ENCODE measurements at regions not wholly inside any gene's neighbourhood (a gene's known extent, or its start where the extent isn't known, plus 50 kb on each side); places are given as distances from the start of the nearest gene placed in this dataset.
"Not testable (repeated sequence)": the region's sequence is repeated elsewhere in the genome, so short reads cannot be mapped to it uniquely, and the experiment has no call there.

GRCh38 chr10:46095943-46096342 lies 49.9 kb upstream of the MSMB start:
- DNase-seq = not testable (repeated sequence)

DNA sequence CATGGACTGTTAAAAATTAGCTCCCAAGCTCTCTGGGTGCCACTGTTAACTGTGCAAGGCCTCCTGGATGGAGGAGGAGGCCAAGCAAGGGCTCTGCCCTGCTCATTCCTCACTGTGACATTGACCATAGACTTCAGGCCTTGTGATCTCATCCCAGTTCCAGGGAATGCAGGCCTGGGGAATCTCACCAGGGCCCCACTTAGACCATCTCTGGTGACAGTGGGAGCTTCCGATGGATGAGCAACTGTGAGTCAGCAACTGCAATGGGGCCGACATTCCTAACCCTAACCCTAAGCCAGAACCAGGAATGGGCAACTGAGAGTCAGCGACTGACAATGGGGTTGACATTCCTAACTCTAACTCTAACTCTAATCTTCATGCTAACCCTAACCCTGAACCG lies 50.4 kb upstream of the MSMB start:
- no peak for DNase-seq

GRCh38 chr10:46096909-46097575 lies 51.0 kb upstream of the MSMB start:
- DNase-seq = no peak

- DNase-seq = no peak
These were observed 51.7 kb upstream of the MSMB start for GRCh38 chr10:46097576-46098317.

DNA sequence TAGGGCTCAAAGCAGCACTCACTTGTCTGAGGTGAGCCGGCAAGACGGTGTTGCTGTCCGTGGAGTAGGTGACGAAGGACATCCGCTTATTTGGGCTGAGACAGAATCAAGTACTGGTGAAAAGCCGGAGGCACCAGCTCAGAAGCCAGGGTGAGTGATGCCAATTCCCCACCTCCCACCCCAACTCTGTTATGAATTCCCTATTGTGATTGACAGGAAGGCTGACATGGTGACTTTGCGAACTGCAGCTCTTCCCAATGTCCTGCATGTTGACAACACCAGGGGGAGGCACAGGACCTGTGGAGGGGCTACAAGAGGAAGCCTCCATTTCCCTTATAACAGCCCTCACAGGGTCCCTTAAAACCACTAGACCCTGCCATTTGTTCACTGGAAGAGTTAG lies 52.3 kb upstream of the MSMB start:
- DNase-seq = no peak

DNA sequence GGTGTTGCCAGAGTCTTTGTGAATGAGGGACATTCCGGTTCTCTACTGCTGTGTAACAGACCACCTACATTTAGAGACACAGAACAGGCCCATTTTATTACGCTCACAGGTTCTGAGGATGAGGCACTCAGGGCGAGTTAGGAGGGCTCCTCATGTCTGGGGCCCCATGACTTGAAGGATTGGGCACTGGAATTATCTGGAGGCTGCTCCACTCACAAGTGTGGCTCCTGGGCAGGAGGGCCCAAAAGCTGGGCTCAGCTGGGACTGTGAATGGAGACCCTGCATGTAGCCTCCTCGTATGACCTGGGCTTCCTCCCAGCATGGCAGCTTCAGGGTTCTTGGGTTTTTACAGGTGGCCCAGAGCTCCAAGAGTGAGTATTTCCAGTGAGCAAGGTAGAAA lies 52.9 kb upstream of the MSMB start:
- DNase-seq = not testable (repeated sequence)

DNA sequence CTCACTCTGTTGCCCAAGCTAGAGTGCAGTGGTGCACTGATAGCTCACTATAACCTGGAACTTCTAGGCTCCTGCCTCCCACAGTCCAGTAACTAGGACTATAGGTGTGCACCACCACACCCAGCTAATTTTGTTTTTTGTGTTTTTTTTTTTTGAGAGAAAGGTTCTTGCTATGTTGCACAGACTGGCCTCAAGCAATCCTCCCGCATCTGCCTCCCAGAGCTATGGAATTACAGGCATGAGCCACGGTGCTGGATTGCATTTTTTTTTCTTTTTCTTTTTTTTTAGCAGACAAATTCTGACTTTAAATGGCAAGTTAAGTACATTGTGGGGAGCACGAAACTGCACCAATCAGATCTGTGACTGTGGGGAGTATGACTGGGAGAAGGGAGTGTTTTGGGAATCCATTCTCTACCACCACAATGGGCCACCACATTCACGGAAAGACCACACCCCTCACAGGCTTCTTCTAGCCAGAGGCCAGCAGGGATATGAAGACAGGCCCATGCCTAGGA lies 58.1 kb upstream of the MSMB start:
- no peak for DNase-seq

GRCh38 chr10:46105416-46105815 lies 59.3 kb upstream of the MSMB start:
- not testable (repeated sequence) for DNase-seq

DNA sequence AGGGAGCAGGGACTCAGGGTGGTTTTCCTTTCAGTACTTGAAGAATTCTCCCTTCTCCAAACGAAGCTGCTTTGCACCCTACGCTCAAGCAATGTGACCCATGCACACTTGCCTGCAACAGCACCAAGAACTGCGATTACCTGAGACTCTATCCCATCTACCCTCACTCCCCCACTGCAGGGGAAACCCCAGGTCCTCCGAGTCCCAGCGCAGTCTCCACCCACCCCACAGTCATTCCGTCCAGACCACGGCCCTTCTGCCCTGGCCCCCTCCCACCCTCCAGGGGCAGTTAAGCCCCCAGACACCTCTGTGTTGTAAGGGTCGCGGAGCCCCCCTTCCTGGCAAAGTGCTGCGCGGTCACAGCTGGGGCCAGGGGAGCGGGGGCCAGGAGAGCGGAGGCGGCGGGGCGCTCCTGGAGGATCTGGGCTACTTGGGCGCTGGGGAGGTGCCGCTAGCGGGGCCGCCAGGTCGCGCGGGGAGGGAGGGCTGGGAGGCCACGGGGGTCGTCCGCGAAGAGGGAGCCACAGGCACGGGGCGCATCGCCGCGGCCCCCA lies 59.9 kb upstream of the MSMB start:
- not testable (repeated sequence) for DNase-seq

DNA sequence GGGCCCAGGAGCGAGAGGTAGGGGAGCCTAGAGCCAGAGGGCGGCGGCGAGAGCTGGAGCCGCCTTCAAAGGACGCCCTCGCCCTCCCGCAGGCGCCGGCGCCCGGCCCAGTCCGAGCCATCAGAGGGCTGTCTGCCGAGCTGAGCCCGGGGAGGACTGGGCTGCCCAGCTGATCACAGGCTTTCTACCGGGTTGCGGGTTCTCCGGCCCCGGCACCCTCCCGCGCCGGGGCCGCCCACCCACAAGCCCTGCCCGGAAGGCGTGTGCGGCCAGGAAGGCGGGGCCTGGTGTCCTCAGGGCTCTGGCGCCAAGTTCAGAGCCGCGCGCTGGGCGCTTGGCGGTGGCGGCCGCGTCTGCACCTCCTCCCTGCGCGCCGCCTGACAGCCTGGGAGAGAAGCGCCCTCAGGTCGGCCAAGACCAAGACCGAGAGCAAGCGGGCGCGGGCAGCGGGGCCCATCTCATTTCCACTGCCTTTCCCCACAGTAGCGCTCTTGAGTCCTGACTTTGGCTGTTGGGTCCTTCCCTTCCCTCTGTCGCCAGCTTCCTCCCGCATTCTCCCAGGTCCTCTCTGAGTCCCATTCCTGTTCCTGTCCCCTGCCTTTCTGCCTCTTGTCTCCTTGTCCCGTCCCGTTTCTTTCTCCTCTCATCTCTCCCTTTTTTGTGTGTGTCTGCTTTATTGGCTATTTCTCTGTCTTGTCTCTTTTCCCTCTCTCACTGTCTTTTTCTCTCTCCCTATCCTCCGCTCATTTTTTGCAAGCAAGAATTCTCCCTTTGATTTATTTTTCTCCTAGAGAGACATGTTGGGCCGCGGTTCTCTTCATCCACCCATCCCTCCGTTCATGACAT lies 60.6 kb upstream of the MSMB start:
- DNase-seq = peak; percentile 36

GRCh38 chr10:46108158-46108499 lies 62.1 kb upstream of the MSMB start:
- not testable (repeated sequence) for DNase-seq

- DNase-seq = not testable (repeated sequence)
These were observed 108.2 kb upstream of the MSMB start for GRCh38 chr10:46154271-46154670.

- not testable (repeated sequence) for DNase-seq
These were observed 108.6 kb upstream of the MSMB start for GRCh38 chr10:46154683-46155082.

GRCh38 chr10:46156866-46157265 lies 110.8 kb upstream of the MSMB start:
- DNase-seq = not testable (repeated sequence)

GRCh38 chr10:46169736-46170135 lies 117.1 kb upstream of the ANTXRL start:
- no peak for DNase-seq

DNA sequence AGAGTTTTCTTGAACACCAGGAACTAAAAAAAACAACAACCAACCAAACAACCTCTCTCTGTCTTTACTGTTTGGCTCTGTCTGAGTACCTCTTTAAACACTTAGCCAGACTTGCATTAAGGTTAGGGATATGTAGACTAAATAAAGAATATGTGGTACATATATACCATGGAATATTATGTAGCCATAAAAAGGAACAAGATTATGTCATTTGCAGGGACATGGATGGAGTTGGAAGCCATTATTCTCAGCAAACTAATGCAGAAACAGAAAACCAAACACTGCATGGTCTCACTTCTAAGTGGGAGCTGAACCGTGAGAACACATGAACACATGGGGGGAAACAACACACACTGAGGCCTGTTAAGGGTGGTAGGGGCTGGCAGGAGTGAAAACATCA lies 116.0 kb upstream of the ANTXRL start:
- DNase-seq = no peak

GRCh38 chr10:46171661-46172060 lies 115.1 kb upstream of the ANTXRL start:
- DNase-seq = no peak

- no peak for DNase-seq
These were observed 111.5 kb upstream of the ANTXRL start for GRCh38 chr10:46175296-46175695.

- DNase-seq = no peak
These were observed 111.0 kb upstream of the ANTXRL start for GRCh38 chr10:46175831-46176230.

- not testable (repeated sequence) for DNase-seq
These were observed 99.4 kb upstream of the ANTXRL start for GRCh38 chr10:46187431-46187830.

DNA sequence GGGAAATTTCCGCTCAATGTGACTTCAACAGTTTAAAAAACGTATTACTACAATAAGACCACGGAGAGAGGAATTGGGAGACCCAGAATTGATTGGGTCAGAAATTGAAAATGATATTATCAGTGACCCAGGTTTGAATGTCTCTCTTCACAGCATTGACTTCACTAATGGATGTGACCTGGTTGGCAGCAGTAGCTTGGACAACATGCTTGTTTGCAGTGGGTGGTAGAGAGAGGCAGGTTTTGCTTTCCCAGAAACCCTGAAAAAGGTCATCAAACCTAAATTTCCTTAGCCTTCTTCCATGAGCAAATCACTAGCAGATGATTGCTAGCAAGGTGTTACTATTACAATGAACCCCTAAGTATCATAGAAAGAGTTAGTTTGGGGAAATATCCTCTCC lies 89.7 kb upstream of the ANTXRL start:
- DNase-seq = no peak

GRCh38 chr10:46198516-46198915 lies 88.3 kb upstream of the ANTXRL start:
- no peak for DNase-seq

DNA sequence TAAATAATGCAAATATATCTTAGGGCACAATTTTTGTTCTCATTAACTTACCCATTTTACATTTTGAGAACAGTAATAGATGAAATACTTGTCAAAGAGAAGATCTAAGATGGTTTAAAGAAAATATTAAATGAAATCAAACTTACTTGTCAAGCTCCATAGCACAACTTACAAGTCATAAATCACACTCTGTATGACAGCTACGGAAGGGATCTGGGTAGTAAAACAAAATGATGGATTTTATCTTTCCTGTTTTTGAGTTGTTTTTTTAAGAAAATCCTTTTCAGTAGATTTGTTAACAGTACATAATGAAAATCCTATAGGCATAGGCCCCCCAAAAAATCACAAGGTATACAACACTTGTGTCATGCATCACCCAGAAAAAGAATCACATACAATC lies 84.4 kb upstream of the ANTXRL start:
- DNase-seq = not testable (repeated sequence)

Data from NCI-H1105 treated with DMSO at 0.1 percent for 48 hours (cell line).